ENCODE measurements at regions not wholly inside any gene's neighbourhood (a gene's known extent, or its start where the extent isn't known, plus 50 kb on each side); places are given as distances from the start of the nearest gene placed in this dataset.

- TF ChIP-seq, protein P1, sequence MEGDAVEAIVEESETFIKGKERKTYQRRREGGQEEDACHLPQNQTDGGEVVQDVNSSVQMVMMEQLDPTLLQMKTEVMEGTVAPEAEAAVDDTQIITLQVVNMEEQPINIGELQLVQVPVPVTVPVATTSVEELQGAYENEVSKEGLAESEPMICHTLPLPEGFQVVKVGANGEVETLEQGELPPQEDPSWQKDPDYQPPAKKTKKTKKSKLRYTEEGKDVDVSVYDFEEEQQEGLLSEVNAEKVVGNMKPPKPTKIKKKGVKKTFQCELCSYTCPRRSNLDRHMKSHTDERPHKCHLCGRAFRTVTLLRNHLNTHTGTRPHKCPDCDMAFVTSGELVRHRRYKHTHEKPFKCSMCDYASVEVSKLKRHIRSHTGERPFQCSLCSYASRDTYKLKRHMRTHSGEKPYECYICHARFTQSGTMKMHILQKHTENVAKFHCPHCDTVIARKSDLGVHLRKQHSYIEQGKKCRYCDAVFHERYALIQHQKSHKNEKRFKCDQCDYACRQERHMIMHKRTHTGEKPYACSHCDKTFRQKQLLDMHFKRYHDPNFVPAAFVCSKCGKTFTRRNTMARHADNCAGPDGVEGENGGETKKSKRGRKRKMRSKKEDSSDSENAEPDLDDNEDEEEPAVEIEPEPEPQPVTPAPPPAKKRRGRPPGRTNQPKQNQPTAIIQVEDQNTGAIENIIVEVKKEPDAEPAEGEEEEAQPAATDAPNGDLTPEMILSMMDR (IDR thresholded peaks at IDR 0.05; ENCODE audit: low read length) = no peak
- no peak for TF ChIP-seq EZH2 (IDR thresholded peaks at IDR 0.05; ENCODE audit: borderline replicate concordance, low read length)
These were observed 324.1 kb downstream of the MYCN start for GRCh38 chr2:16264491-16264890.
